ENCODE measurements at regions not wholly inside any gene's neighbourhood (a gene's known extent, or its start where the extent isn't known, plus 50 kb on each side); places are given as distances from the start of the nearest gene placed in this dataset.

DNA sequence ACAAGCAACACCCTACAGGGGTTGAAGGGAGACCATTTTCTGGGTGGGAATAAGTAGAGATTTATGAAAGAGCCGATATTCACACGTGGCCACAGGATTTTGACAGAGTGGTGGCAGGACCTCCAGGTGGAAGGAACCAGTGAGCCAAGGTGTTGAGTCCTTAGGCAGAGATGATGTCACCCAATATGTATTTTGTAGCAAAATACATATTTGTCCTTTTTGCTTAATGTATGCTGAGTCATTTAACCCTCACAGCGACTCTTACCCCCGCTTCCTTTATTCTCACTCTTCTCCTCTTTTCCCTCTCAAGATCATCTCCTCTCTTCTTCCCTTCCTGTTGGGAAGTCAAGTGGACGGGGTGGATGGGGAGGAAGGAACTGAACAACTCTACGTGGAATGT is 215.7 kb upstream of the S1PR3 start:
- H3K4me1 ChIP-seq (ENCODE audit: control insufficient read depth, extremely low read depth, insufficient read depth, low read length): peaks cover 52% of the 10 kb centered on the region
- peak; percentile 95 for TF ChIP-seq FOS (IDR thresholded peaks at IDR 0.05; ENCODE audit: borderline replicate concordance, insufficient read depth, low read length)
- TF ChIP-seq, protein P1, sequence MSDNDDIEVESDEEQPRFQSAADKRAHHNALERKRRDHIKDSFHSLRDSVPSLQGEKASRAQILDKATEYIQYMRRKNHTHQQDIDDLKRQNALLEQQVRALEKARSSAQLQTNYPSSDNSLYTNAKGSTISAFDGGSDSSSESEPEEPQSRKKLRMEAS (IDR thresholded peaks at IDR 0.05; ENCODE audit: insufficient read depth, insufficient read length): no peak
- TF ChIP-seq JUN (IDR thresholded peaks at IDR 0.05; ENCODE audit: borderline replicate concordance, insufficient read depth, insufficient read length, low read depth): peak; percentile 66
- TF ChIP-seq MYC (IDR thresholded peaks at IDR 0.05; ENCODE audit: low read depth, low read length): no peak
- no peak for TF ChIP-seq EZH2 (IDR thresholded peaks at IDR 0.05; ENCODE audit: borderline replicate concordance, low read depth, low read length, severe bottlenecking)
- TF ChIP-seq GATA2 (IDR thresholded peaks at IDR 0.05; ENCODE audit: insufficient read depth, insufficient read length, low read depth, low read length): peak; percentile 17
- peak; percentile 63 for TF ChIP-seq POLR2AphosphoS5 (IDR thresholded peaks at IDR 0.05; ENCODE audit: insufficient read depth, low read depth, low read length)
- H3K4me2 ChIP-seq (ENCODE audit: insufficient read depth, low read length): peak overlapping the region; percentile 14
- BruUV-seq (replicated peaks): no TSS peak
- H4K20me1 ChIP-seq (replicated peaks; ENCODE audit: control insufficient read depth, extremely low read depth, insufficient read depth, low read length): no peaks in the 10 kb centered on the region
- H3K79me2 ChIP-seq (ENCODE audit: control insufficient read depth, insufficient read depth, low read length): no peaks in the 10 kb centered on the region
- DNase-seq (ENCODE audit: low read depth, low spot score) (peak; percentile 64), FAIRE-seq (peak; percentile 77)
- H3K4me3 ChIP-seq (replicated peaks in 1 of 3; ENCODE audit: insufficient read depth in 1 of 3, low read depth in 1 of 3, low read length in 3 of 3): no peak overlapping the region
- CTCF ChIA-PET: no interaction called here
- H3K27me3 ChIP-seq (ENCODE audit: control insufficient read depth in 2 of 2, insufficient read depth in 2 of 2, low read length in 2 of 2): no peaks in the 10 kb centered on the region
- no peaks in the 10 kb centered on the region for H3K36me3 ChIP-seq (ENCODE audit: control insufficient read depth in 2 of 2, extremely low read depth in 1 of 2, insufficient read depth in 2 of 2, low read length in 2 of 2)
- dilution Hi-C loops (cut with MboI; ENCODE audit: extremely low pct_ligation_motif_present, low sequenced_read_pairs) (no loop called here), intact Hi-C loops (cut with micrococcal nuclease) (loop anchor here (1.0 to 10.0 kb wide), 3 partner anchors 377 to 1271 kb away; no protein-coding TSS in a partner anchor)
- H3K9me1 ChIP-seq (replicated peaks; ENCODE audit: control insufficient read depth, extremely low read depth, insufficient read depth, low read length): no peaks in the 10 kb centered on the region
- no peak overlapping the region for H2AFZ ChIP-seq (ENCODE audit: low read depth, low read length)
- POLR2A ChIA-PET: interaction anchor here (1.0 kb wide), 1 partner anchor 217 kb away, joined by 4 read pairs; no protein-coding TSS in a partner anchor
- H3K9me3 ChIP-seq (replicated peaks; ENCODE audit: control insufficient read depth, insufficient read depth, low read length): no peaks in the 10 kb centered on the region
- peak overlapping the region; percentile 88 for H3K27ac ChIP-seq (ENCODE audit: insufficient read depth, low read depth, low read length)
- H3K9ac ChIP-seq (replicated peaks; ENCODE audit: extremely low read depth, insufficient read depth, low read length): peak overlapping the region; percentile 70

DNA sequence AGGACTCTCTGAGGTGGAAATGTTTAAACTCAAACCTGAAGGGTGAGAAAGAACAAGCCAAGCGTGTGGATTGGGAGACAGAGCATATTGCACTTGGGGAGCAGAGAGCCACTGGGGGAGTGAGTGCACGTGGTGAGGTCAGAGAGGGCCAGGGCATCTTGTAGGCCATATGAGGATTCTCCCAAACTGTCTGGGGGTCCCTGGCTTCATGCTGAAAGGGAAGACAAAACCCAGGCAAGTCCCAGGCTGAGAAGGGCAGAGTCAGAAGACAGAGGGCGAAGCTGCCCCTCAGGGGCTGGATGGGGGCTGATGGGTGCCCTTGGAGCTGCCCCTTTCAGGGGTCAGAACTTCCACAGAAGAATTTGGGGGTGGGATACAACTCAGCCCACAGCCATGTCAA is 215.3 kb upstream of the S1PR3 start:
- peak overlapping the region; percentile 14 for H3K4me2 ChIP-seq (ENCODE audit: insufficient read depth, low read length)
- H2AFZ ChIP-seq (ENCODE audit: low read depth, low read length): no peak overlapping the region
- H4K20me1 ChIP-seq (replicated peaks; ENCODE audit: control insufficient read depth, extremely low read depth, insufficient read depth, low read length): no peaks in the 10 kb centered on the region
- H3K4me3 ChIP-seq (replicated peaks in 1 of 3; ENCODE audit: insufficient read depth in 1 of 3, low read depth in 1 of 3, low read length in 3 of 3): no peak overlapping the region
- H3K9ac ChIP-seq (replicated peaks; ENCODE audit: extremely low read depth, insufficient read depth, low read length): peak overlapping the region; percentile 70
- H3K27ac ChIP-seq (ENCODE audit: insufficient read depth, low read depth, low read length): peak overlapping the region; percentile 88
- no peak for TF ChIP-seq FOS (IDR thresholded peaks at IDR 0.05; ENCODE audit: borderline replicate concordance, insufficient read depth, low read length)
- ChIA-PET POLR2A (no interaction called here), CTCF (no interaction called here)
- FAIRE-seq: no peak
- dilution Hi-C loops (cut with MboI; ENCODE audit: extremely low pct_ligation_motif_present, low sequenced_read_pairs) (no loop called here), intact Hi-C loops (cut with micrococcal nuclease) (loop anchor here (1.0 to 10.0 kb wide), 8 partner anchors 53 to 1271 kb away; partner anchors contain the start of genes S1PR3 and SECISBP2)
- H3K4me1 ChIP-seq (ENCODE audit: control insufficient read depth, extremely low read depth, insufficient read depth, low read length): peaks cover 54% of the 10 kb centered on the region
- H3K9me1 ChIP-seq (replicated peaks; ENCODE audit: control insufficient read depth, extremely low read depth, insufficient read depth, low read length): no peaks in the 10 kb centered on the region
- no peaks in the 10 kb centered on the region for H3K79me2 ChIP-seq (ENCODE audit: control insufficient read depth, insufficient read depth, low read length)
- no peaks in the 10 kb centered on the region for H3K9me3 ChIP-seq (replicated peaks; ENCODE audit: control insufficient read depth, insufficient read depth, low read length)
- no peaks in the 10 kb centered on the region for H3K27me3 ChIP-seq (ENCODE audit: control insufficient read depth in 2 of 2, insufficient read depth in 2 of 2, low read length in 2 of 2)
- TSS peak; percentile 40 for BruUV-seq (replicated peaks)
- no peak for DNase-seq (ENCODE audit: low read depth, low spot score)
- H3K36me3 ChIP-seq (ENCODE audit: control insufficient read depth in 2 of 2, extremely low read depth in 1 of 2, insufficient read depth in 2 of 2, low read length in 2 of 2): no peaks in the 10 kb centered on the region

All from endothelial cell of umbilical vein (primary cell).